Mammary epithelial cell (primary cell): ENCODE measurements at regions not wholly inside any gene's neighbourhood (a gene's known extent, or its start where the extent isn't known, plus 50 kb on each side); places are given as distances from the start of the nearest gene placed in this dataset.

Experiments used
- EZH2 ChIP-seq: IDR thresholded peaks from 2 replicates; pipeline ENCODE4 v1.6.1; 2012; ENCODE audit warnings: low read length, inconsistent platforms, borderline replicate concordance
- TF ChIP-seq, protein P1 (sequence below), 2 donors: IDR thresholded peaks in 1 of 2; conservative IDR thresholded peaks in 1 of 2; 2 replicates each; pipeline ENCODE4 v1.5.1; 2011 to 2012; ENCODE audit warnings: inconsistent platforms in 2 of 2, low read length in 2 of 2, mild to moderate bottlenecking in 2 of 2, control low read depth in 1 of 2, low read depth in 1 of 2; ENCODE audit not compliant: insufficient read depth in 1 of 2; ENCODE audit errors: extremely low read depth in 1 of 2

DNA sequence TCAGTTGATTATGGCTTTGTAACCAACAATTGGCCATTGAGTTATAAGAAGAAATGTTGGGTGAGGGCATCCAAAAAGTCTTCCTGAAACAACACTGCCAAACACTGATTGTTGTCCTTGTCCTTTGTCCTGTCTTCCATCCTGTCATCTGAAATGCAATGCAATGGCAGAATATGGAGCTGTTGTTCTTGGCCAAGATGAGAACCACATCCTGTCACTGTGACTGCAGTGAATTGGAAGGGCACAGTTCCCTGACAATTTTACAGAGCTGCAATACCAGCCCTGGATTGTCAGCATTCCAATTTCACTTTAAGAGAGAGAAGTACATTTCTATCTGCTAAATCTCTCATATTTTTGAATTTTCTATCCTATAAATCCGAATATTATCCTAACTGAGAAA, 613.3 kb downstream of the FLRT2 start:
- TF ChIP-seq, protein P1, sequence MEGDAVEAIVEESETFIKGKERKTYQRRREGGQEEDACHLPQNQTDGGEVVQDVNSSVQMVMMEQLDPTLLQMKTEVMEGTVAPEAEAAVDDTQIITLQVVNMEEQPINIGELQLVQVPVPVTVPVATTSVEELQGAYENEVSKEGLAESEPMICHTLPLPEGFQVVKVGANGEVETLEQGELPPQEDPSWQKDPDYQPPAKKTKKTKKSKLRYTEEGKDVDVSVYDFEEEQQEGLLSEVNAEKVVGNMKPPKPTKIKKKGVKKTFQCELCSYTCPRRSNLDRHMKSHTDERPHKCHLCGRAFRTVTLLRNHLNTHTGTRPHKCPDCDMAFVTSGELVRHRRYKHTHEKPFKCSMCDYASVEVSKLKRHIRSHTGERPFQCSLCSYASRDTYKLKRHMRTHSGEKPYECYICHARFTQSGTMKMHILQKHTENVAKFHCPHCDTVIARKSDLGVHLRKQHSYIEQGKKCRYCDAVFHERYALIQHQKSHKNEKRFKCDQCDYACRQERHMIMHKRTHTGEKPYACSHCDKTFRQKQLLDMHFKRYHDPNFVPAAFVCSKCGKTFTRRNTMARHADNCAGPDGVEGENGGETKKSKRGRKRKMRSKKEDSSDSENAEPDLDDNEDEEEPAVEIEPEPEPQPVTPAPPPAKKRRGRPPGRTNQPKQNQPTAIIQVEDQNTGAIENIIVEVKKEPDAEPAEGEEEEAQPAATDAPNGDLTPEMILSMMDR (conservative IDR thresholded peaks at IDR 0.05 in 1 of 2, IDR thresholded peaks at IDR 0.05 in 1 of 2; ENCODE audit: extremely low read depth in 1 of 2, insufficient read depth in 1 of 2, low read depth in 1 of 2, low read length in 2 of 2), result no peak
- TF ChIP-seq EZH2, result no peak
